ENCODE measurements at regions not wholly inside any gene's neighbourhood (a gene's known extent, or its start where the extent isn't known, plus 50 kb on each side); places are given as distances from the start of the nearest gene placed in this dataset.

DNA sequence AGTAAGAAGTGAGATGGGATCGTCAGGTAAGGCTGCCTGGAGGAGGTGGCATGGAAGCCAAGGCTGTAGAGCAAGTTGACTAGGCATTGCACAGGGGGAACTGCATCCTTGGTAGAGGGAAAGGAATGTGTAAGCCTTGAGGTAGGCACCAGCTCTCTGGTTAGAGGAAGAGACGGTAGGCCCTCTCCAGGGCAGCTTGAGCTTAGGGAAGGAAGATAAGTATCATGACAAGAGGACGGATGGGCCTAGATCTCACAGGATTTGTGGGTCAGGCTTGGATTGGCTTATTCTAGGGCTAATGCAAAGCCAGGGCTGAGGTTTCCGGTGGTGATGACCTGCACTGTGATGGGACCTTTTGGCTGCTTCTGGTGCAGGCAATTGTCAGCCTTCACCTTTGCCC is 1035.8 kb downstream of the TBC1D22A start:
- H3K4me3 Mint-ChIP-seq, result no peak overlapping the region
- H3K9me3 Mint-ChIP-seq, result peaks cover 0 to 4% (median 0%) of the 10 kb centered on the region in 5 donors
- peaks cover 12% of the 10 kb centered on the region in 2 donors for H3K27me3 Mint-ChIP-seq
- ChIA-PET POLR2A (no interaction called here), CTCF (no interaction called here)
- no peaks in the 10 kb centered on the region for H3K4me1 Mint-ChIP-seq
- Histone ChIP-seq H3K27me3 (ENCODE audit: insufficient read depth, low read length, poor library complexity, severe bottlenecking) (no peaks in the 10 kb centered on the region), H3K36me3 (ENCODE audit: insufficient read depth, low read length) (no peaks in the 10 kb centered on the region), H3K27ac (ENCODE audit: low read depth, low read length) (no peak overlapping the region), H3K4me3 (ENCODE audit: low read length) (no peak overlapping the region), H3K9me3 (ENCODE audit: low read length) (no peaks in the 10 kb centered on the region), H3K4me1 (ENCODE audit: insufficient read depth, low read length) (no peaks in the 10 kb centered on the region)
- no peak for DNase-seq
- H3K27ac Mint-ChIP-seq, result no peak overlapping the region
- no peaks in the 10 kb centered on the region for H3K36me3 Mint-ChIP-seq

DNA sequence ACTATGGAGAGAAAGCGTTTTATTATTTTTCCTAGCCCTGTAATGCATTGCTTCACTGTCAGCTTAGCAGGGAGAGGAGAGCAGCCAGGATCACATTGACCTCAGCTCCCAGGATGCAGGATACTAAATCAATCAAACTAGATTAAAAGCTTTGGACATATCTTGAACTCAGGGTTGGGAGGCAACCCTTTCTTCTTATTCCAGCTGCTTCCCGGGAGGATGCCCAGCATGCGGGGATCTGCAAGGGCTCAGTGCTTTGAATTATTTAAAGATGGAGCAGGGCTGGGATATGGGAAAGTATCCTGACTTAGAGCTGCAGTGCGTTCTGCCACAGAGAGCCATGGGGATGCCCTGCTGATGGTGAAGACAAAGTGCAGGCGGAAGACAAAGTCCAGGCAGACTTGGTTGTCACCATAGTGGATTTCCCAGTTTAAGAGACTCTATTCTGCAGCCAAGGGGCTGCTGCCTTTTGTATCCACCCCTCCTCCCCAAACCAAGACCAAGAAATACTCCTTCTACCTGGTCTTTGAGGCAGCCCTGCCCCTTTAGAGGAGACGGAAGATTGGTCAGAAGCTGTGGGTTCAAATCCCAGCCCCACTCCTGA is 1035.0 kb downstream of the TBC1D22A start:
- Mint-ChIP-seq H3K27me3 (peaks cover 12% of the 10 kb centered on the region in 2 donors), H3K4me1 (no peaks in the 10 kb centered on the region), H3K27ac (no peak overlapping the region), H3K9me3 (peaks cover 0 to 4% (median 0%) of the 10 kb centered on the region in 5 donors), H3K4me3 (no peak overlapping the region), H3K36me3 (no peaks in the 10 kb centered on the region)
- Histone ChIP-seq H3K4me3 (ENCODE audit: low read length) (no peak overlapping the region), H3K9me3 (ENCODE audit: low read length) (no peaks in the 10 kb centered on the region), H3K27me3 (ENCODE audit: insufficient read depth, low read length, poor library complexity, severe bottlenecking) (no peaks in the 10 kb centered on the region), H3K36me3 (ENCODE audit: insufficient read depth, low read length) (no peaks in the 10 kb centered on the region), H3K4me1 (ENCODE audit: insufficient read depth, low read length) (no peaks in the 10 kb centered on the region), H3K27ac (ENCODE audit: low read depth, low read length) (no peak overlapping the region)
- POLR2A ChIA-PET, result no interaction called here
- CTCF ChIA-PET, result no interaction called here
- no peak for DNase-seq

DNA sequence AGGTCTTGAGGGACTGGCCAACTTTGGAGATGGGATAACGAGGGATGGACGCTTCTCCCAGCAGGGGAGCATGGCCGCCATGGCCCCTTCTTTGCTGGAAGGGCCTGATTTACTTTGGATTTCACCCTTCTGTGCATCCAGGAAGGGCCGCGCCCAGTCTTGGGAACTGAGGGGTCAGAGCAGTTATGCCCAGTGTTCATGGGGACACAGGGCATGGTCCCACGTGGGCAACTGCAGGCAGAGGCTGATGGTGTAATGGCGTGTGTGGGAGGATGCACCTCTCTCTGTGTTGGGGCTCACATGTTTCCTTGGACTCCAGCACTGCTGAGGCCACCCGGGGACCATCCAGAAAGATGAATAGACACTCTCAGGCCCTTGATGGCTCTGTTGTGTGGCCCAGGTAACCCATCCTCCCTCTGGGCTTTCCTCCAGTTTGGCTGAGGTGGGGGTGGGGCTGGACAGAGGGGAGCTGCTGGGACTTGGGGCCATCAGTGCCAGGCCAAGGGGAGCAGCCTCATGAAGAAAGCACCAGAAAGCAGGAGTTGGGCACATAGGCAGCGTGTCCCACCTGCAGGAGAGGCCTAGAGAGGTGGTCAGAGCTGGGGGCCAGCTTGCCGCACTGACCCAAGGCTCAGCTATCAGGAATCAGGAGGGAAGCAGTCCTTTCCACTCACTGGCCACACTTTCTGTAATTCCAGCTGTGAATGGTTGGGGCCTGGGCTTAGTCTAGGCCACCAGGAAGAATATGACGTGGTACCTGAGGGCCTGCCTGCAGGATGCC is 1033.9 kb downstream of the TBC1D22A start:
- no peaks in the 10 kb centered on the region for H3K36me3 Mint-ChIP-seq
- H3K27ac Mint-ChIP-seq, result no peak overlapping the region
- H3K27me3 Mint-ChIP-seq, result peaks cover 4% of the 10 kb centered on the region in 2 donors
- H3K4me3 Mint-ChIP-seq, result no peak overlapping the region
- Histone ChIP-seq H3K9me3 (ENCODE audit: low read length) (no peaks in the 10 kb centered on the region), H3K27me3 (ENCODE audit: insufficient read depth, low read length, poor library complexity, severe bottlenecking) (no peaks in the 10 kb centered on the region), H3K36me3 (ENCODE audit: insufficient read depth, low read length) (no peaks in the 10 kb centered on the region), H3K4me1 (ENCODE audit: insufficient read depth, low read length) (no peaks in the 10 kb centered on the region), H3K4me3 (ENCODE audit: low read length) (no peak overlapping the region), H3K27ac (ENCODE audit: low read depth, low read length) (no peak overlapping the region)
- H3K4me1 Mint-ChIP-seq, result no peaks in the 10 kb centered on the region
- DNase-seq, result no peak
- ChIA-PET CTCF (no interaction called here), POLR2A (no interaction called here)
- H3K9me3 Mint-ChIP-seq, result peaks cover 0 to 4% (median 0%) of the 10 kb centered on the region in 5 donors

- ChIA-PET CTCF (no interaction called here), POLR2A (no interaction called here)
- no peak overlapping the region for H3K4me3 Mint-ChIP-seq
Measured at GRCh38 chr22:47795477-47796127, 1033.2 kb downstream of the TBC1D22A start.

GRCh38 chr22:47794851-47795250 is 1032.4 kb downstream of the TBC1D22A start:
- CTCF ChIA-PET, result no interaction called here

More at GRCh38 chr22:47795477-47796127, 1033.2 kb downstream of the TBC1D22A start:
- Histone ChIP-seq H3K36me3 (ENCODE audit: insufficient read depth, low read length) (no peaks in the 10 kb centered on the region), H3K4me3 (ENCODE audit: low read length) (no peak overlapping the region), H3K27ac (ENCODE audit: low read depth, low read length) (no peak overlapping the region), H3K9me3 (ENCODE audit: low read length) (no peaks in the 10 kb centered on the region), H3K27me3 (ENCODE audit: insufficient read depth, low read length, poor library complexity, severe bottlenecking) (no peaks in the 10 kb centered on the region), H3K4me1 (ENCODE audit: insufficient read depth, low read length) (no peaks in the 10 kb centered on the region)
- DNase-seq, result no peak
- Mint-ChIP-seq H3K9me3 (peaks cover 0 to 4% (median 0%) of the 10 kb centered on the region in 5 donors), H3K36me3 (no peaks in the 10 kb centered on the region), H3K27ac (no peak overlapping the region), H3K27me3 (peaks cover 4% of the 10 kb centered on the region in 2 donors), H3K4me1 (no peaks in the 10 kb centered on the region)

DNA sequence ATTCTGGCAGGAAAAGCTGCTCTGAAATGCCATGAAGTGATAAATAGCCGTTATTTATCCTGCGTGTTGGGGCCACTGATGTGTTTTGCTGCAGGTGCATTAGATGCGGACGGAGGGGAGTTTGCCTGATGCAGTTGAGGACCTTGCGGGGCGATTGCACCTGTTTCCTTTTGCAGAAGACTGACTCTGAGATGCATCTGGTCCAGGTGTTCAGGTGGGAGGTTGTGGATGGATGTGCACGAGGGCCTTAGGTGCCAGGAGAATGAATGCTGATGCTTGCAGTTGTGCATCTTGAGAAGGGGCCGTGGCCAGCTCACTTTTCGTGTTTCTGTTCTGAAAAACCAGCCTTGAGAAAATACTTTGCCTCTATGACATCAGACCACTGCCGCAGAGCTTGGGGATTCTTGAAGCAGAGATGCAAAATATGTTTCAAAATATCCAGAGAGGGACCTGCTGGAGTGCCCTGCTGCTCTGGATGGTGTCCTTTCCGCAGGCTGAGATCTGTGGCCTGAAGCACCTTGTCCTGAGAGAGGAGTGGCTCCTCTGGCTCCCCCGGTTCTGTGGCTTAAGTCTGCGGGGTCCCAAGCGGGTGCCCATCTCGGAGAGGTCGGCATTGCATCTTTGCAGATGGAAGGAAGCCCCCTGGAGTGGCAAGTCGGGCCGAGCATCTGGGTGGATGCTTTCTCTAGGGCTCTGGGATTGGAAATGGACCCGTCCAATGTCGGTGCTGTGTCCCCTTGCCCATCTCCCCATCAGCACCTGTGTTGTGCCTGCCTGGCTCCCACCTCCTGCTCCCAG is 1031.1 kb downstream of the TBC1D22A start:
- H3K4me3 ChIP-seq (ENCODE audit: low read length), result no peak overlapping the region
- no peak overlapping the region for H3K27ac ChIP-seq (ENCODE audit: low read depth, low read length)
- POLR2A ChIA-PET, result no interaction called here
- no peaks in the 10 kb centered on the region for H3K27me3 ChIP-seq (ENCODE audit: insufficient read depth, low read length, poor library complexity, severe bottlenecking)
- H3K36me3 ChIP-seq (ENCODE audit: insufficient read depth, low read length), result no peaks in the 10 kb centered on the region
- Mint-ChIP-seq H3K27me3 (peaks cover 4% of the 10 kb centered on the region in 2 donors), H3K4me3 (no peak overlapping the region), H3K9me3 (peaks cover 0 to 2% (median 0%) of the 10 kb centered on the region in 5 donors), H3K4me1 (peaks cover 0 to 4% (median 0%) of the 10 kb centered on the region in 3 donors), H3K36me3 (no peaks in the 10 kb centered on the region), H3K27ac (no peak overlapping the region)
- CTCF ChIA-PET, result no interaction called here
- H3K4me1 ChIP-seq (ENCODE audit: insufficient read depth, low read length), result no peaks in the 10 kb centered on the region
- no peaks in the 10 kb centered on the region for H3K9me3 ChIP-seq (ENCODE audit: low read length)
- no peak for DNase-seq

More at GRCh38 chr22:47794851-47795250, 1032.4 kb downstream of the TBC1D22A start:
- Mint-ChIP-seq H3K4me1 (peaks cover 0 to under 1% (median 0%) of the 10 kb centered on the region in 3 donors), H3K9me3 (peaks cover 0 to 4% (median 0%) of the 10 kb centered on the region in 5 donors), H3K36me3 (no peaks in the 10 kb centered on the region), H3K27me3 (peaks cover 4% of the 10 kb centered on the region in 2 donors), H3K4me3 (no peak overlapping the region), H3K27ac (no peak overlapping the region)
- no peak for DNase-seq
- H3K9me3 ChIP-seq (ENCODE audit: low read length), result no peaks in the 10 kb centered on the region
- no peak overlapping the region for H3K27ac ChIP-seq (ENCODE audit: low read depth, low read length)
- no peaks in the 10 kb centered on the region for H3K4me1 ChIP-seq (ENCODE audit: insufficient read depth, low read length)
- H3K36me3 ChIP-seq (ENCODE audit: insufficient read depth, low read length), result no peaks in the 10 kb centered on the region
- POLR2A ChIA-PET, result no interaction called here
- H3K27me3 ChIP-seq (ENCODE audit: insufficient read depth, low read length, poor library complexity, severe bottlenecking), result no peaks in the 10 kb centered on the region
- no peak overlapping the region for H3K4me3 ChIP-seq (ENCODE audit: low read length)

- H3K4me3 ChIP-seq (ENCODE audit: low read length), result no peak overlapping the region
- Mint-ChIP-seq H3K27me3 (peaks cover 5 to 23% of the 10 kb centered on the region in 2 donors), H3K27ac (peak overlapping the region in 1 of 8 donors; percentile 3), H3K36me3 (no peaks in the 10 kb centered on the region), H3K4me3 (no peak overlapping the region), H3K9me3 (peaks cover 0 to 8% (median 2%) of the 10 kb centered on the region in 5 donors), H3K4me1 (peaks cover 0 to 4% (median 0%) of the 10 kb centered on the region in 3 donors)
- H3K9me3 ChIP-seq (ENCODE audit: low read length), result no peaks in the 10 kb centered on the region
- no peaks in the 10 kb centered on the region for H3K27me3 ChIP-seq (ENCODE audit: insufficient read depth, low read length, poor library complexity, severe bottlenecking)
- no peaks in the 10 kb centered on the region for H3K4me1 ChIP-seq (ENCODE audit: insufficient read depth, low read length)
- DNase-seq, result no peak
- H3K36me3 ChIP-seq (ENCODE audit: insufficient read depth, low read length), result no peaks in the 10 kb centered on the region
- H3K27ac ChIP-seq (ENCODE audit: low read depth, low read length), result no peak overlapping the region
- ChIA-PET POLR2A (no interaction called here), CTCF (no interaction called here)
Measured at GRCh38 chr22:47789171-47789570, 1026.7 kb downstream of the TBC1D22A start.

All from CD8-positive, alpha-beta memory T cell (primary cell).